ENCODE measurements at regions not wholly inside any gene's neighbourhood (a gene's known extent, or its start where the extent isn't known, plus 50 kb on each side); places are given as distances from the start of the nearest gene placed in this dataset.

DNA sequence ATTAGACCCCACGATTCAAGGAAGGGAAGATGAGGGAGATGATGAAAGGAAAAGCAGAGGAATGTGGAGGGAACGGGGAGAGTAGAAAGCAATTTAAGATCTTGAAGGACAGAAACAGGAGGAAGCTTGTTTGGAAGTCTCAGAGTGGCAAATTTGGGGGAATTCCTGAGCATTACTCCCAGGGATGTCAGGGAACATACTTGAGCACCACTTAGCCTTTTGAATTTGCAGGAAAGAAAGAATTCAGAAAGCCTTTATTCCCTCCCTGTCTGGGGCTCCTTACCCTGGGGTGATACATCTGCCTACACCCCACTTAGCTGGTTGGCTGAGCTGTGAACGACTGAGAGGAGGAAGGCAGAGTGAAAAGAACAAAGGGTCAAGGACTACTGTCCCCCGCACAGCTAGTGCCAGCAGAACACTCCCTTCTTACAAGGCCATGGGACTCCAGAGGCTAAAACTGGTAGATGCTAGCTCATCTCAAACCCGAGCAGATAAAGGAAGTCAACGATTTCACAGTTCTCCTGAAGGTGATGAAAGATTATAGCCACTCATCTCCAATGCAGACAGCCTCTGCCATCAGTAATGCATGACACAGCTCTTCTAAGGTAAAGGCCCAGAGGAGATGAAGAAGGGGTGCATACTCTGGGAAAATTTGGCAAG lies 84.0 kb upstream of the AKIP1 start (continued):
- no peak for TF ChIP-seq SMAD2 (IDR thresholded peaks at IDR 0.05; ENCODE audit: low read depth, low read length)
- TF ChIP-seq, protein P1, sequence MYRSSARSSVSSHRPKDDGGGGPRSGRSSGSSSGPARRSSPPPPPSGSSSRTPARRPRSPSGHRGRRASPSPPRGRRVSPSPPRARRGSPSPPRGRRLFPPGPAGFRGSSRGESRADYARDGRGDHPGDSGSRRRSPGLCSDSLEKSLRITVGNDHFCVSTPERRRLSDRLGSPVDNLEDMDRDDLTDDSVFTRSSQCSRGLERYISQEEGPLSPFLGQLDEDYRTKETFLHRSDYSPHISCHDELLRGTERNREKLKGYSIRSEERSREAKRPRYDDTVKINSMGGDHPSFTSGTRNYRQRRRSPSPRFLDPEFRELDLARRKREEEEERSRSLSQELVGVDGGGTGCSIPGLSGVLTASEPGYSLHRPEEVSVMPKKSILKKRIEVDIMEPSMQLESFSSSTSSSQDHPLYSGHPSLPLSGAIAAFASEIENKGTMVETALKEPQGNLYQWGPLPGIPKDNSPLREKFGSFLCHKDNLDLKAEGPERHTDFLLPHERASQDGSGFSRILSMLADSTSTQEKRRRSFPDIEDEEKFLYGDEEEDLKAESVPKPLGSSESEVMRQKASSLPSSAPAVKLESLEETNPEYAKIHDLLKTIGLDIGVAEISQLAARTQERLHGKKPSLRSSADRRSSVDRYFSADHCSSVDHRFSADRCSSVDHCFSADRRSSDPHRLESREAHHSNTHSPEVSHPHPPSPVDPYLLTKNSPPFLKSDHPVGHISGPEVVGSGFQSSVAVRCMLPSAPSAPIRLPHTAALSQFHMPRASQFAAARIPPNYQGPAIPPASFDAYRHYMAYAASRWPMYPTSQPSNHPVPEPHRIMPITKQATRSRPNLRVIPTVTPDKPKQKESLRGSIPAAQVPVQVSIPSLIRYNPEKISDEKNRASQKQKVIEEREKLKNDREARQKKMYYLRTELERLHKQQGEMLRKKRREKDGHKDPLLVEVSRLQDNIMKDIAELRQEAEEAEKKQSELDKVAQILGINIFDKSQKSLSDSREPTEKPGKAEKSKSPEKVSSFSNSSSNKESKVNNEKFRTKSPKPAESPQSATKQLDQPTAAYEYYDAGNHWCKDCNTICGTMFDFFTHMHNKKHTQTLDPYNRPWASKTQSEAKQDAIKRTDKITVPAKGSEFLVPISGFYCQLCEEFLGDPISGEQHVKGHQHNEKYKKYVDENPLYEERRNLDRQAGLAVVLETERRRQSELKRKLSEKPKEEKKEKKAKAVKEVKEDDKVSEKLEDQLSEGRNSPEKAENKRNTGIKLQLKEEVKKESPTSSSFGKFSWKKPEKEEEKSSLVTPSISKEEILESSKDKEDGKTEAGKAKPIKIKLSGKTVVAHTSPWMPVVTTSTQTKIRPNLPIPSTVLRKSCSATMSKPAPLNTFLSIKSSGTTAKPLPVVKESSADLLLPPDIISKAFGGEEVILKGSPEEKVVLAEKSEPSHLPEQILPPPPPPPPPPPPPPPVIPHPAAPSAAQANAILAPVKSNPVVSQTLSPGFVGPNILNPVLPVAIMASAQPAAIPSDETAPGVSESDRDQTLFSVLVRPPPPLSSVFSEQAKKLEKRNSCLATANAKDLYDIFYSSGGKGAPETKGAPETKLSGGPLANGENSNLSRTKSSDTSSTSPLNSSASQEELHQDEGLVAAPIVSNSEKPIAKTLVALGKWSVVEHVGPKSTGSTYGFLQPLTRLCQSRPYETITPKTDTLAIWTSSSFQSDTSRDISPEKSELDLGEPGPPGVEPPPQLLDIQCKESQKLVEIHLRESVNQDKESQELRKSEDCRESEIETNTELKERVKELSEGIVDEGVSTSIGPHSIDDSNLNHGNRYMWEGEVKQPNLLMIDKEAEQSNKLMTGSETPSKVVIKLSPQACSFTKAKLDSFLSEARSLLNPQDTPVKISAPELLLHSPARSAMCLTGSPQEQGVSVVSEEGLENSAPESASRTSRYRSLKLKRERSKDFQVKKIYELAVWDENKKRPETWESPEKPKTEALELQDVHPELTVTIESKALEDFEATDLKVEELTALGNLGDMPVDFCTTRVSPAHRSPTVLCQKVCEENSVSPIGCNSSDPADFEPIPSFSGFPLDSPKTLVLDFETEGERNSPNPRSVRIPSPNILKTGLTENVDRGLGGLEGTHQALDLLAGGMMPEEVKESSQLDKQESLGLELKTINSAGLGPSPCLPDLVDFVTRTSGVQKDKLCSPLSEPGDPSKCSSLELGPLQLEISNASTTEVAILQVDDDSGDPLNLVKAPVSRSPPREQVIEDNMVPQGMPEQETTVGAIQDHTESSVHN (IDR thresholded peaks at IDR 0.05; ENCODE audit: borderline replicate concordance in 1 of 2, low read depth in 1 of 2), result no peak
- TF ChIP-seq ARNT (IDR thresholded peaks at IDR 0.05), result no peak
- TF ChIP-seq TSC22D4 (tag; IDR thresholded peaks at IDR 0.05), result no peak
- TF ChIP-seq ZNF699 (CRISPR knock-in tag; IDR thresholded peaks at IDR 0.05; ENCODE audit: insufficient replicate concordance), result no peak
- no peak for TF ChIP-seq KLF16 (IDR thresholded peaks at IDR 0.05)
- no peak for TF ChIP-seq ZNF785 (CRISPR knock-in tag; IDR thresholded peaks at IDR 0.05)
- TF ChIP-seq ZBTB17 (CRISPR knock-in tag; IDR thresholded peaks at IDR 0.05), result no peak
- TF ChIP-seq, protein P2, sequence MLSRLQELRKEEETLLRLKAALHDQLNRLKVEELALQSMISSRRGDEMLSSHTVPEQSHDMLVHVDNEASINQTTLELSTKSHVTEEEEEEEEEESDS (CRISPR knock-in tag; IDR thresholded peaks at IDR 0.05), result no peak
- TF ChIP-seq MXD1 (CRISPR knock-in tag; IDR thresholded peaks at IDR 0.05; ENCODE audit: borderline replicate concordance, poor library complexity, severe bottlenecking), result no peak
- TF ChIP-seq ZNF395 (CRISPR knock-in tag; IDR thresholded peaks at IDR 0.05), result no peak
- no peak for TF ChIP-seq DMBX1 (CRISPR knock-in tag; IDR thresholded peaks at IDR 0.05; ENCODE audit: borderline replicate concordance)
- TF ChIP-seq, protein P3, sequence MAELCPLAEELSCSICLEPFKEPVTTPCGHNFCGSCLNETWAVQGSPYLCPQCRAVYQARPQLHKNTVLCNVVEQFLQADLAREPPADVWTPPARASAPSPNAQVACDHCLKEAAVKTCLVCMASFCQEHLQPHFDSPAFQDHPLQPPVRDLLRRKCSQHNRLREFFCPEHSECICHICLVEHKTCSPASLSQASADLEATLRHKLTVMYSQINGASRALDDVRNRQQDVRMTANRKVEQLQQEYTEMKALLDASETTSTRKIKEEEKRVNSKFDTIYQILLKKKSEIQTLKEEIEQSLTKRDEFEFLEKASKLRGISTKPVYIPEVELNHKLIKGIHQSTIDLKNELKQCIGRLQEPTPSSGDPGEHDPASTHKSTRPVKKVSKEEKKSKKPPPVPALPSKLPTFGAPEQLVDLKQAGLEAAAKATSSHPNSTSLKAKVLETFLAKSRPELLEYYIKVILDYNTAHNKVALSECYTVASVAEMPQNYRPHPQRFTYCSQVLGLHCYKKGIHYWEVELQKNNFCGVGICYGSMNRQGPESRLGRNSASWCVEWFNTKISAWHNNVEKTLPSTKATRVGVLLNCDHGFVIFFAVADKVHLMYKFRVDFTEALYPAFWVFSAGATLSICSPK (IDR thresholded peaks at IDR 0.05; ENCODE audit: borderline replicate concordance), result no peak

Data from K562 (cell line).